ENCODE measurements at regions not wholly inside any gene's neighbourhood (a gene's known extent, or its start where the extent isn't known, plus 50 kb on each side); places are given as distances from the start of the nearest gene placed in this dataset.

GRCh38 chr2:18731666-18732065, 142.3 kb upstream of the NT5C1B start:
- DNase-seq = no peak

- no peak for DNase-seq
These were observed 135.2 kb upstream of the NT5C1B start for GRCh38 chr2:18724371-18725145.

GRCh38 chr2:18723219-18723618, 133.8 kb upstream of the NT5C1B start:
- no peak for DNase-seq

GRCh38 chr2:18722101-18722500, 132.7 kb upstream of the NT5C1B start:
- DNase-seq = no peak

GRCh38 chr2:18721038-18721922, 131.9 kb upstream of the NT5C1B start:
- DNase-seq = peak in 1 of 3 donors; percentile 49

GRCh38 chr2:18719978-18720775, 130.8 kb upstream of the NT5C1B start:
- no peak for DNase-seq

- peak in 1 of 3 donors; percentile 45 for DNase-seq
These were observed 118.9 kb upstream of the NT5C1B start for GRCh38 chr2:18708203-18708715.

- DNase-seq = no peak
These were observed 116.6 kb upstream of the NT5C1B start for GRCh38 chr2:18706001-18706400.

GRCh38 chr2:18704276-18704675, 114.9 kb upstream of the NT5C1B start:
- DNase-seq = peak in 1 of 3 donors; percentile 63

GRCh38 chr2:18703555-18703954, 114.2 kb upstream of the NT5C1B start:
- DNase-seq = peak in 1 of 3 donors; percentile 37

- no peak for DNase-seq
These were observed 112.6 kb upstream of the NT5C1B start for GRCh38 chr2:18701981-18702380.

GRCh38 chr2:18701546-18701945, 112.2 kb upstream of the NT5C1B start:
- DNase-seq = no peak

- DNase-seq = no peak
These were observed 101.0 kb upstream of the NT5C1B start for GRCh38 chr2:18690342-18690741.

- DNase-seq = no peak
These were observed 95.1 kb upstream of the NT5C1B start for GRCh38 chr2:18684206-18685038.

- no peak for DNase-seq
These were observed 93.3 kb upstream of the NT5C1B start for GRCh38 chr2:18682681-18683080.

- DNase-seq = no peak
These were observed 87.9 kb upstream of the NT5C1B start for GRCh38 chr2:18677280-18677679.

- no peak for DNase-seq
These were observed 84.9 kb upstream of the NT5C1B start for GRCh38 chr2:18674309-18674708.

GRCh38 chr2:18671363-18671762, 82.0 kb upstream of the NT5C1B start:
- no peak for DNase-seq

- peak in 2 of 3 donors; percentile 36 to 56 for DNase-seq
These were observed 78.9 kb upstream of the NT5C1B start for GRCh38 chr2:18668221-18668620.

- DNase-seq = no peak
These were observed 75.1 kb upstream of the NT5C1B start for GRCh38 chr2:18664421-18664820.

GRCh38 chr2:18663861-18664260, 74.5 kb upstream of the NT5C1B start:
- no peak for DNase-seq

All from muscle of back (tissue), 3 donors.